Nephron progenitor cell (in vitro differentiated cells): ENCODE measurements at regions not wholly inside any gene's neighbourhood (a gene's known extent, or its start where the extent isn't known, plus 50 kb on each side); places are given as distances from the start of the nearest gene placed in this dataset.
"Not testable (repeated sequence)": the region's sequence is repeated elsewhere in the genome, so short reads cannot be mapped to it uniquely, and the experiment has no call there.

ENCODE experiments used
- DNase-seq: peaks from one replicate; pipeline ENCODE4 v3.0.0; 2021
- H3K27ac Mint-ChIP-seq: 2 replicates; pipeline ENCODE4 v1.8.0; 2021; ENCODE audit warnings: mild to moderate bottlenecking, moderate library complexity, mixed read lengths
- H3K27me3 Mint-ChIP-seq: 2 replicates; pipeline ENCODE4 v1.8.0; 2021; ENCODE audit warnings: mild to moderate bottlenecking, low read depth, mixed read lengths; ENCODE audit not compliant: poor library complexity
- H3K36me3 Mint-ChIP-seq: 2 replicates; pipeline ENCODE4 v1.8.0; 2021; ENCODE audit warnings: low read depth, mixed read lengths
- H3K4me1 Mint-ChIP-seq: 2 replicates; pipeline ENCODE4 v1.8.0; 2021; ENCODE audit warnings: mixed read lengths
- H3K4me3 Mint-ChIP-seq: 2 replicates; pipeline ENCODE4 v1.8.0; 2021; ENCODE audit warnings: mild to moderate bottlenecking, moderate library complexity, mixed read lengths
- H3K9me3 Mint-ChIP-seq: 2 replicates; pipeline ENCODE4 v1.8.0; 2021; ENCODE audit warnings: mild to moderate bottlenecking, moderate library complexity, mixed read lengths
- TF ChIP-seq, protein P1 (sequence below): fragments of 200-600 bp; sonication (generic); IDR thresholded peaks from 2 replicates; pipeline ENCODE4 v1.5.0; 2021; ENCODE audit warnings: antibody characterized with exemption

DNA sequence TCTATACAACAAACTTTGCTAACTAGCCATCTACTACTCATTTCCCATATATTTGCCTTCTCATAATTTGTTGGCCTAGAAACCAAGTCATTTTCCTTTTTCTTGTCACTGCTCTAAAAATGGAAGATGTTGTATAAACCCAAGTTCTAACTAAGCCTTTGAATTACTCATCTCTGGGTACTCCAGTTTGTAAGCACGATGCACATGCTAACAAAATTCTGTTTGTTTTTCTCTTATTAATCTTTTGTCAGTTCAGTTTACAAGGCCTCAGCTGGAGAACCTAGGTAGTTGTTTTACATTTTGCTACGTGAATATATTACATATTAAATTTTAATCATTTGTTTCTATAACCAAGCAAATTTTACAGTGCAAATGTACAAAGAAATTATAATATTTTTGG is 663.2 kb upstream of the RGS18 start:
- no peak for DNase-seq
- no peak overlapping the region for H3K27ac Mint-ChIP-seq
- no peaks in the 10 kb centered on the region for H3K9me3 Mint-ChIP-seq
- no peaks in the 10 kb centered on the region for H3K36me3 Mint-ChIP-seq
- H3K4me1 Mint-ChIP-seq: no peaks in the 10 kb centered on the region
- no peak overlapping the region for H3K4me3 Mint-ChIP-seq
- TF ChIP-seq, protein P1, sequence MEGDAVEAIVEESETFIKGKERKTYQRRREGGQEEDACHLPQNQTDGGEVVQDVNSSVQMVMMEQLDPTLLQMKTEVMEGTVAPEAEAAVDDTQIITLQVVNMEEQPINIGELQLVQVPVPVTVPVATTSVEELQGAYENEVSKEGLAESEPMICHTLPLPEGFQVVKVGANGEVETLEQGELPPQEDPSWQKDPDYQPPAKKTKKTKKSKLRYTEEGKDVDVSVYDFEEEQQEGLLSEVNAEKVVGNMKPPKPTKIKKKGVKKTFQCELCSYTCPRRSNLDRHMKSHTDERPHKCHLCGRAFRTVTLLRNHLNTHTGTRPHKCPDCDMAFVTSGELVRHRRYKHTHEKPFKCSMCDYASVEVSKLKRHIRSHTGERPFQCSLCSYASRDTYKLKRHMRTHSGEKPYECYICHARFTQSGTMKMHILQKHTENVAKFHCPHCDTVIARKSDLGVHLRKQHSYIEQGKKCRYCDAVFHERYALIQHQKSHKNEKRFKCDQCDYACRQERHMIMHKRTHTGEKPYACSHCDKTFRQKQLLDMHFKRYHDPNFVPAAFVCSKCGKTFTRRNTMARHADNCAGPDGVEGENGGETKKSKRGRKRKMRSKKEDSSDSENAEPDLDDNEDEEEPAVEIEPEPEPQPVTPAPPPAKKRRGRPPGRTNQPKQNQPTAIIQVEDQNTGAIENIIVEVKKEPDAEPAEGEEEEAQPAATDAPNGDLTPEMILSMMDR: no peak
- H3K27me3 Mint-ChIP-seq: no peaks in the 10 kb centered on the region

GRCh38 chr1:191498318-191498717 is 659.9 kb upstream of the RGS18 start:
- no peaks in the 10 kb centered on the region for H3K9me3 Mint-ChIP-seq
- no peak for DNase-seq
- no peaks in the 10 kb centered on the region for H3K4me1 Mint-ChIP-seq
- H3K27ac Mint-ChIP-seq: no peak overlapping the region
- H3K36me3 Mint-ChIP-seq: no peaks in the 10 kb centered on the region
- no peaks in the 10 kb centered on the region for H3K27me3 Mint-ChIP-seq
- no peak overlapping the region for H3K4me3 Mint-ChIP-seq
- TF ChIP-seq, protein P1: no peak

DNA sequence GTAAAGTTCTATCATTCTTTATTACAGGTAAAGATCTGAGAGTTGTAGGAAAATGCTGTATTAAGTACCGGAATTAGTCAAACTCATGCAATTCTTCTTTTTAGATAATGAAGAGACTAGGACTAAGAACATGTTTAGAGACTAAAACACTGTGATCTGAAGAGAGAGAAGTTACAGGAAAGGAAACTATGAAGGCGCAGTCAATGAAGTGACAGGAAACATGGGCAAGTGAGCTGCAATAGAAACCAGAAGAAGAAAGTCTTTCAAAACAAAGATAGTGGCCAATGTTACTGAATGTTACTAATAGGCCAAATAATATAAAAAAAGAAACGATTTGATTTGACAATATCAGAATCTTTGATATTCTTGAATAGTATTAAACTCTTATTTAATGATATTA is 659.4 kb upstream of the RGS18 start:
- TF ChIP-seq, protein P1: no peak
- Mint-ChIP-seq H3K36me3 (no peaks in the 10 kb centered on the region), H3K27me3 (no peaks in the 10 kb centered on the region), H3K27ac (no peak overlapping the region), H3K4me3 (no peak overlapping the region), H3K4me1 (no peaks in the 10 kb centered on the region), H3K9me3 (no peaks in the 10 kb centered on the region)
- no peak for DNase-seq

- Mint-ChIP-seq H3K36me3 (no peaks in the 10 kb centered on the region), H3K27ac (no peak overlapping the region), H3K4me3 (no peak overlapping the region), H3K9me3 (no peaks in the 10 kb centered on the region), H3K4me1 (no peaks in the 10 kb centered on the region), H3K27me3 (no peaks in the 10 kb centered on the region)
- TF ChIP-seq, protein P1: no peak
- DNase-seq: no peak
Observed at GRCh38 chr1:191504999-191505398, 653.3 kb upstream of the RGS18 start.

- no peak for DNase-seq
- H3K27ac Mint-ChIP-seq: no peak overlapping the region
- TF ChIP-seq, protein P1: no peak
- no peak overlapping the region for H3K4me3 Mint-ChIP-seq
- no peaks in the 10 kb centered on the region for H3K36me3 Mint-ChIP-seq
- peaks cover 14% of the 10 kb centered on the region for H3K9me3 Mint-ChIP-seq
- H3K27me3 Mint-ChIP-seq: no peaks in the 10 kb centered on the region
- H3K4me1 Mint-ChIP-seq: no peaks in the 10 kb centered on the region
Observed at GRCh38 chr1:191508239-191508638, 650.0 kb upstream of the RGS18 start.

GRCh38 chr1:191511480-191511879 is 646.8 kb upstream of the RGS18 start:
- DNase-seq, H3K4me3 Mint-ChIP-seq, H3K36me3 Mint-ChIP-seq, H3K27me3 Mint-ChIP-seq, H3K27ac Mint-ChIP-seq, H3K4me1 Mint-ChIP-seq: not testable (repeated sequence)
- peaks cover 19% of the 10 kb centered on the region for H3K9me3 Mint-ChIP-seq
